Panc1 (cell line): ENCODE measurements at regions not wholly inside any gene's neighbourhood (a gene's known extent, or its start where the extent isn't known, plus 50 kb on each side); places are given as distances from the start of the nearest gene placed in this dataset.

Experiments used
- ATAC-seq: fragments of 200-7000 bp; cut with Tn5 transposase; 2 replicates; pipeline ENCODE4 v1.9.1; 2020; ENCODE audit warnings: mild to moderate bottlenecking, moderate library complexity
- BruUV-seq: library from RNA; stranded (reverse); fragments of 400-500 nt; replicated peaks from 2 replicates; lab custom pipeline; 2021; lab: Mats Ljungman, UMichigan
- CTCF ChIA-PET: fragments of 300-600 bp; sonication (Branson Sonifier 250); formaldehyde crosslinking; loops from one replicate; lab custom pipeline; 2022; ENCODE audit warnings: antibody characterized with exemption; lab: Charles Lee
- POLR2A ChIA-PET: fragments of 300-600 bp; sonication (Branson Sonifier 250); formaldehyde crosslinking; loops from one replicate; lab custom pipeline; 2022; ENCODE audit warnings: antibody characterized with exemption; lab: Charles Lee
- DNase-seq: peaks from one replicate; pipeline ENCODE4 v3.0.0-alpha.2; 2010; ENCODE audit warnings: low read depth, low spot score
- H3K27ac ChIP-seq: 2 replicates; pipeline ENCODE4 v1.5.1; 2011; ENCODE audit warnings: mild to moderate bottlenecking, low read length, inconsistent platforms
- H3K27me3 ChIP-seq: fragments of 200-500 bp; sonication (Bioruptor generic); 2 replicates; pipeline ENCODE4 v1.6.0; 2014; ENCODE audit warnings: low read length, inconsistent platforms; ENCODE audit not compliant: control insufficient read depth, insufficient read depth
- H3K36me3 ChIP-seq: fragments of 200-500 bp; sonication (Bioruptor generic); 2 replicates; pipeline ENCODE4 v1.5.1; 2014; ENCODE audit warnings: inconsistent platforms, mild to moderate bottlenecking, low read length, moderate library complexity; ENCODE audit not compliant: control insufficient read depth, insufficient read depth
- H3K4me1 ChIP-seq: 2 replicates; pipeline ENCODE4 v1.5.1; 2011; ENCODE audit warnings: inconsistent platforms, mild to moderate bottlenecking, low read length, moderate library complexity; ENCODE audit not compliant: control insufficient read depth, insufficient read depth
- H3K4me3 ChIP-seq, 2 experiments: 2 replicates each; pipeline ENCODE4 v1.5.1; 2011 to 2012; ENCODE audit warnings: low read depth in 2 of 2, low read length in 2 of 2, mild to moderate bottlenecking in 2 of 2, inconsistent platforms in 1 of 2, moderate library complexity in 1 of 2
- H3K9me3 ChIP-seq: fragments of 200-500 bp; sonication (Bioruptor generic); 2 replicates; pipeline ENCODE4 v1.5.1; 2014; ENCODE audit warnings: low read depth, mild to moderate bottlenecking, inconsistent platforms, low read length, moderate library complexity; ENCODE audit not compliant: control insufficient read depth, insufficient read depth
- CTCF ChIP-seq: fragments of 450-650 bp; IDR thresholded peaks from 2 replicates; pipeline ENCODE4 v1.5.1; 2017; ENCODE audit warnings: mild to moderate bottlenecking
- POLR2AphosphoS5 ChIP-seq: IDR thresholded peaks from 2 replicates; pipeline ENCODE4 v1.6.1; 2012; ENCODE audit warnings: mild to moderate bottlenecking, low read depth, low read length, moderate library complexity
- SIN3A ChIP-seq: IDR thresholded peaks from 2 replicates; pipeline ENCODE4 v1.6.1; 2012; ENCODE audit warnings: low read depth, mild to moderate bottlenecking, low read length, moderate library complexity, borderline replicate concordance; ENCODE audit not compliant: insufficient read depth
- TCF7L2 ChIP-seq: IDR thresholded peaks from 2 replicates; pipeline ENCODE4 v1.6.1; 2011; ENCODE audit warnings: mild to moderate bottlenecking, low read depth, low read length, inconsistent platforms
- in situ Hi-C: cut with HindIII; loops from 2 replicates; pipeline ENCODE4 v1.10.0; 2016; ENCODE audit warnings: low sequenced_read_pairs, low pct_unique_long_range_greater_than_20kb
- intact Hi-C: fragments of 100-400 bp; cut with micrococcal nuclease; formaldehyde crosslinking; loops from one replicate; pipeline ENCODE4 v1.10.0; 2022; ENCODE audit not compliant: unreplicated experiment
- TF ChIP-seq, protein P1 (sequence below), 2 experiments: IDR thresholded peaks; 2 replicates each; pipeline ENCODE4 v1.6.1; 2011 to 2012; ENCODE audit warnings: low read depth in 2 of 2, control low read depth in 1 of 2, low read length in 1 of 2, mild to moderate bottlenecking in 1 of 2, moderate library complexity in 1 of 2; ENCODE audit not compliant: insufficient read depth in 1 of 2

DNA sequence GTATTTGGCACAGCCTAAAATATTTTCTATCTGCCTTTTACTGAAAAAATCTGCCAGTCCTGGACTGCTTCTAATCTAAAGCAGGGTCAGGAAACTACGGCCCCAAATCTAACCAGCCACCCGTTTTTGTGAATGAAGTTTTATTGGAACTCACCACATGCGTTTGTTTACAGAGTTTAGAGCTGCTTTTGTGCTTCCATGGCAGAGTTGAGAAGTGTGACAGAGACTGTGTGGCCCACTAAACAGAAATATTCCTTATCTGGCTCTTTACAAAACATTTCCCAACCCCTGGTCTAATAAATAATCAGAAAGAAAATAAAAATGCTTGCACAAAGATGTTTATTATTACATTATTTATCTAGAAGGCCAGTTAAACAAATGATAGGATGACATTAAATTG is 110.2 kb downstream of the COPRS start:
- H3K9me3 ChIP-seq = no peaks in the 10 kb centered on the region
- BruUV-seq = no TSS peak
- no peak overlapping the region for H3K4me3 ChIP-seq
- ATAC-seq (no peak), DNase-seq (no peak)
- ChIA-PET CTCF (no interaction called here), POLR2A (no interaction called here)
- intact Hi-C loops = no loop called here
- H3K36me3 ChIP-seq = no peaks in the 10 kb centered on the region
- H3K27ac ChIP-seq = peak overlapping the region; percentile 14; the same call in 1 of the 2 replicates
- no peak for TF ChIP-seq SIN3A
- TF ChIP-seq POLR2AphosphoS5 = no peak
- no peak for TF ChIP-seq CTCF
- TF ChIP-seq, protein P1, sequence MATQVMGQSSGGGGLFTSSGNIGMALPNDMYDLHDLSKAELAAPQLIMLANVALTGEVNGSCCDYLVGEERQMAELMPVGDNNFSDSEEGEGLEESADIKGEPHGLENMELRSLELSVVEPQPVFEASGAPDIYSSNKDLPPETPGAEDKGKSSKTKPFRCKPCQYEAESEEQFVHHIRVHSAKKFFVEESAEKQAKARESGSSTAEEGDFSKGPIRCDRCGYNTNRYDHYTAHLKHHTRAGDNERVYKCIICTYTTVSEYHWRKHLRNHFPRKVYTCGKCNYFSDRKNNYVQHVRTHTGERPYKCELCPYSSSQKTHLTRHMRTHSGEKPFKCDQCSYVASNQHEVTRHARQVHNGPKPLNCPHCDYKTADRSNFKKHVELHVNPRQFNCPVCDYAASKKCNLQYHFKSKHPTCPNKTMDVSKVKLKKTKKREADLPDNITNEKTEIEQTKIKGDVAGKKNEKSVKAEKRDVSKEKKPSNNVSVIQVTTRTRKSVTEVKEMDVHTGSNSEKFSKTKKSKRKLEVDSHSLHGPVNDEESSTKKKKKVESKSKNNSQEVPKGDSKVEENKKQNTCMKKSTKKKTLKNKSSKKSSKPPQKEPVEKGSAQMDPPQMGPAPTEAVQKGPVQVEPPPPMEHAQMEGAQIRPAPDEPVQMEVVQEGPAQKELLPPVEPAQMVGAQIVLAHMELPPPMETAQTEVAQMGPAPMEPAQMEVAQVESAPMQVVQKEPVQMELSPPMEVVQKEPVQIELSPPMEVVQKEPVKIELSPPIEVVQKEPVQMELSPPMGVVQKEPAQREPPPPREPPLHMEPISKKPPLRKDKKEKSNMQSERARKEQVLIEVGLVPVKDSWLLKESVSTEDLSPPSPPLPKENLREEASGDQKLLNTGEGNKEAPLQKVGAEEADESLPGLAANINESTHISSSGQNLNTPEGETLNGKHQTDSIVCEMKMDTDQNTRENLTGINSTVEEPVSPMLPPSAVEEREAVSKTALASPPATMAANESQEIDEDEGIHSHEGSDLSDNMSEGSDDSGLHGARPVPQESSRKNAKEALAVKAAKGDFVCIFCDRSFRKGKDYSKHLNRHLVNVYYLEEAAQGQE (IDR thresholded peaks at IDR 0.05; ENCODE audit: insufficient read depth in 1 of 2, low read depth in 2 of 2, low read length in 1 of 2) = no peak
- in situ Hi-C loops = no loop called here
- H3K27me3 ChIP-seq = no peaks in the 10 kb centered on the region
- H3K4me1 ChIP-seq = peaks cover 22% of the 10 kb centered on the region

DNA sequence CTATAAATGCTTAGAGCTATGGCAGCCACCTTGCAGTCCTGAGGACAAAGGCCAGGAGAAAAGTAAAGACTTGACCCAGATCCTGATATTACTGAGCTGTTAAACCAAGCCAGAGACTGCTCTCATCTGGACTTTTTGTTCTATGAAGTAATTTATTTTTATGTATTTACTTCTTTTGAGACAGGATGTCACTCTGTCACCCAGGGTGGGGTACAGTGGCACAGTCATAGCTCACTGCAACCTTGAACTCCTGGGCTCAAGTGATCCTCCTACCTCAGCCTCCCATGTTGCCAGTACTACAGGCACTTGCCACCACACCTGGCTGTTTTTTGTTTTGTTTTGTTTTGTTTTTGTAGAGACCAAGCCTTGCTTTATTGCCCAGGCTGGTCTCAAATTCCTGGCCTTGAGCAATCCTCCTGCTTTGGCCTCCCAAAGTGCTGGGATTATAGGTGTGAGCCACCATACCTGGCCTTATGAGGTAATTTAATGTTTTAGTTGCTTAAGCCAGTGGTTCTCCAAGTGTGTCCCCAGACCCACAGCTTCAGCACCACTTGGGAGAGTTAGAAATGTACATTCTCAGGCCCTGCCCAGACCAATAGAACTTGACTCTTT is 112.1 kb downstream of the COPRS start:
- TF ChIP-seq POLR2AphosphoS5 (no peak), SIN3A (no peak), TCF7L2 (no peak), CTCF (no peak)
- TF ChIP-seq, protein P1 (IDR thresholded peaks at IDR 0.05; ENCODE audit: insufficient read depth in 1 of 2, low read depth in 2 of 2, low read length in 1 of 2) = no peak
- H3K4me3 ChIP-seq = no peak overlapping the region
- H3K27me3 ChIP-seq = no peaks in the 10 kb centered on the region
- peak overlapping the region; percentile 73; the same call in 1 of the 2 replicates for H3K27ac ChIP-seq
- peaks cover 26% of the 10 kb centered on the region for H3K4me1 ChIP-seq
- DNase-seq (no peak), ATAC-seq (no peak)
- POLR2A ChIA-PET = interaction anchor here (0.7 kb wide), 1 partner anchor 411 kb away, joined by 3 read pairs; no protein-coding TSS in a partner anchor
- intact Hi-C loops = no loop called here
- no peaks in the 10 kb centered on the region for H3K9me3 ChIP-seq
- no TSS peak for BruUV-seq
- in situ Hi-C loops = no loop called here
- no peaks in the 10 kb centered on the region for H3K36me3 ChIP-seq
- CTCF ChIA-PET = no interaction called here
